ENCODE measurements at regions not wholly inside any gene's neighbourhood (a gene's known extent, or its start where the extent isn't known, plus 50 kb on each side); places are given as distances from the start of the nearest gene placed in this dataset.

GRCh38 chr1:103898576-103899345, 149.1 kb downstream of the AMY1C start:
- no peaks in the 10 kb centered on the region for H3K9me3 Mint-ChIP-seq (ENCODE audit: insufficient read depth)
- no peaks in the 10 kb centered on the region for H3K9me3 ChIP-seq (ENCODE audit: control extremely low read depth in 1 of 3, control insufficient read depth in 2 of 3, insufficient read depth in 1 of 3, low read length in 2 of 3)
- ChIA-PET POLR2A (no interaction called here), CTCF (no interaction called here)
- H3K79me2 ChIP-seq (ENCODE audit: control insufficient read depth, insufficient read depth, low read length), result no peaks in the 10 kb centered on the region
- H3K4me2 ChIP-seq (replicated peaks; ENCODE audit: low read depth, low read length, poor library complexity, severe bottlenecking), result no peak overlapping the region
- H3K27me3 ChIP-seq (replicated peaks in 1 of 4; ENCODE audit: control extremely low read depth in 1 of 4, control insufficient read depth in 3 of 4, insufficient read depth in 4 of 4, low read length in 3 of 4), result no peaks in the 10 kb centered on the region
- no peak overlapping the region for H3K27ac ChIP-seq (ENCODE audit: low read length in 2 of 2)
- TF ChIP-seq CTCF (IDR thresholded peaks at IDR 0.05) (no peak), EZH2 (IDR thresholded peaks at IDR 0.05; ENCODE audit: borderline replicate concordance, insufficient read depth, low read depth, low read length, poor library complexity, severe bottlenecking) (no peak)
- no peaks in the 10 kb centered on the region for H3K4me1 ChIP-seq (ENCODE audit: control insufficient read depth in 2 of 2, insufficient read depth in 2 of 2, low read length in 2 of 2)
- no peaks in the 10 kb centered on the region for H3K4me1 Mint-ChIP-seq
- H3K27ac Mint-ChIP-seq, result no peak overlapping the region
- no peak overlapping the region for H3K4me3 ChIP-seq (ENCODE audit: control extremely low read depth in 1 of 5, extremely low read depth in 1 of 5, insufficient read depth in 1 of 5, low read depth in 2 of 5, low read length in 4 of 5)
- WGBS (ENCODE audit: insufficient coverage), result 57% methylated on average over 1 of the region's 3 CpGs
- H3K36me3 ChIP-seq (replicated peaks in 1 of 2; ENCODE audit: control extremely low read depth in 1 of 2, control insufficient read depth in 1 of 2, extremely low read depth in 1 of 2, insufficient read depth in 2 of 2, low read length in 1 of 2), result no peaks in the 10 kb centered on the region
- H3K27me3 Mint-ChIP-seq, result no peaks in the 10 kb centered on the region
- ATAC-seq (ENCODE audit: low read depth) (no peak), DNase-seq (no peak)
- intact Hi-C loops (cut with micrococcal nuclease), result no loop called here
- H3K4me3 Mint-ChIP-seq, result no peak overlapping the region
- no peak overlapping the region for H3K9ac ChIP-seq (ENCODE audit: low read length)
- no peaks in the 10 kb centered on the region for H4K20me1 ChIP-seq (ENCODE audit: control insufficient read depth, insufficient read depth, low read length, poor library complexity, severe bottlenecking)
- H2AFZ ChIP-seq (ENCODE audit: insufficient read depth, low read depth, low read length, poor library complexity, severe bottlenecking), result no peak overlapping the region

- TF ChIP-seq EZH2 (IDR thresholded peaks at IDR 0.05; ENCODE audit: borderline replicate concordance, insufficient read depth, low read depth, low read length, poor library complexity, severe bottlenecking) (no peak), CTCF (IDR thresholded peaks at IDR 0.05) (no peak)
- Mint-ChIP-seq H3K27me3 (no peaks in the 10 kb centered on the region), H3K4me1 (no peaks in the 10 kb centered on the region), H3K27ac (no peak overlapping the region), H3K4me3 (no peak overlapping the region), H3K9me3 (ENCODE audit: insufficient read depth) (no peaks in the 10 kb centered on the region)
- Histone ChIP-seq H2AFZ (ENCODE audit: insufficient read depth, low read depth, low read length, poor library complexity, severe bottlenecking) (no peak overlapping the region), H4K20me1 (ENCODE audit: control insufficient read depth, insufficient read depth, low read length, poor library complexity, severe bottlenecking) (no peaks in the 10 kb centered on the region), H3K79me2 (ENCODE audit: control insufficient read depth, insufficient read depth, low read length) (no peaks in the 10 kb centered on the region), H3K27me3 (replicated peaks in 1 of 4; ENCODE audit: control extremely low read depth in 1 of 4, control insufficient read depth in 3 of 4, insufficient read depth in 4 of 4, low read length in 3 of 4) (no peaks in the 10 kb centered on the region), H3K4me3 (ENCODE audit: control extremely low read depth in 1 of 5, extremely low read depth in 1 of 5, insufficient read depth in 1 of 5, low read depth in 2 of 5, low read length in 4 of 5) (no peak overlapping the region), H3K4me2 (replicated peaks; ENCODE audit: low read depth, low read length, poor library complexity, severe bottlenecking) (no peak overlapping the region), H3K27ac (ENCODE audit: low read length in 2 of 2) (no peak overlapping the region), H3K9ac (ENCODE audit: low read length) (no peak overlapping the region), H3K36me3 (replicated peaks in 1 of 2; ENCODE audit: control extremely low read depth in 1 of 2, control insufficient read depth in 1 of 2, extremely low read depth in 1 of 2, insufficient read depth in 2 of 2, low read length in 1 of 2) (no peaks in the 10 kb centered on the region), H3K9me3 (ENCODE audit: control extremely low read depth in 1 of 3, control insufficient read depth in 2 of 3, insufficient read depth in 1 of 3, low read length in 2 of 3) (no peaks in the 10 kb centered on the region), H3K4me1 (ENCODE audit: control insufficient read depth in 2 of 2, insufficient read depth in 2 of 2, low read length in 2 of 2) (no peaks in the 10 kb centered on the region)
- CTCF ChIA-PET, result no interaction called here
- intact Hi-C loops (cut with micrococcal nuclease), result no loop called here
- no peak for DNase-seq
- ATAC-seq (ENCODE audit: low read depth), result no peak
- POLR2A ChIA-PET, result no interaction called here
- no CpG with 5 or more reads among the region's 3 CpGs for WGBS (ENCODE audit: insufficient coverage)
Measured at GRCh38 chr1:103900005-103900404, 150.3 kb downstream of the AMY1C start.
